ENCODE measurements at regions not wholly inside any gene's neighbourhood (a gene's known extent, or its start where the extent isn't known, plus 50 kb on each side); places are given as distances from the start of the nearest gene placed in this dataset.

GRCh38 chr12:92462527-92462926, 240.3 kb upstream of the PLEKHG7 start:
- DNase-seq = no peak

GRCh38 chr12:92462049-92462448, 240.7 kb upstream of the PLEKHG7 start:
- no peak for DNase-seq

DNA sequence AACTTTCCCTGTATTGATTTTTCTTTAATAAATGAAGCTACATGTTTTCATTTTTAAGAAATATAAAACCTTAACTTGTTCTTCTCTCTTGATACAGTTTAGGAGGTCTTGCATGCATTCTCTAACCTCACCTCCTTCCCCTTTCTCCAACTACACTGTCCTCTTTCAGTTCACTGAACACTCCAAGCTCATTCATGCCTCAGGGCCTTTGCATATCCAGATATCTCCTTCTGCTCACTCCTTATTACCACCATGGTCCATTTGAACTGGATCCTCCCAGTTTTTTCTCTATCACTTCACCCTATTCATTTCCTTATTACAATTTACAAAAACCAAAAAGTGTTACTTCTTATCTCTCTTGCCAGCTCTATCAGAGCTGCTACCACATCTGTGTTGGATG, 242.9 kb upstream of the PLEKHG7 start:
- no peak for DNase-seq

DNA sequence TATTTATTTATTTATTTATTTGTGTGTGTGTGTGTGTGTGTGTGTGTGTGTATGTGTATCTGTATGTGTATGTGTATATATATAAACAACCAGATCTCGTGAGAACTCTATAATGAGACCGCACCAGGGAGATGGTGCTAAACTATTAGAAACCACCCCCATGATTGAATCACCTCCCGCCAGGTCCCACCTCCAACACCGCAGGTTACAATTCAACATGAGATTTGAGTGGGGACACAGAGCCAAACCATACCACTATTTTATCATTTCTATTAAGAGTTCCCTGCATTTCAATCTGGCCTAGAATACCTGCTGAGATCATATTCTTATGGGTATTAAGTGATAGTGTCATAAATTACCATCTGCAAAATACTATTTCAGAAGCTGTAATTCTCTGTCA, 243.8 kb upstream of the PLEKHG7 start:
- no peak for DNase-seq

GRCh38 chr12:92457458-92458180, 245.2 kb upstream of the PLEKHG7 start:
- no peak for DNase-seq

DNA sequence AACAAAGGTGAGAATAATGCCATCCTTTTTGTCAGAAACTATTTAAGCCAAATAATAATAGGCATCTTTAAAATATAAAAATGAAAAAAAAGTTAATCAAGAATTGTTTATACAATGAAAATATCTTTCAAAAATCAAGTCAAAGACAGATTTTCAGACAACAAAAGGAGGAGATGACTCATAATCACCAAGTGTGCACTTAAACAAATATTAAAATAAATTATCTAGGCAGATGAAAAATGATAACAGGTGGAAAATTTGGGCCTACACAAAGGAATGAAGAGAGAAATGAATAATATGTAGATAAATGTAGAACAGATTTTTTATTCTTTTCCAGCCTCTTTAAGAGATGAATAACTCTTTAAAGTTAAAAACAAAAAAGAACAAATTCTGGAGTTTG, 250.0 kb upstream of the PLEKHG7 start:
- no peak for DNase-seq

GRCh38 chr12:92446083-92446460, 256.7 kb upstream of the PLEKHG7 start:
- no peak for DNase-seq

DNA sequence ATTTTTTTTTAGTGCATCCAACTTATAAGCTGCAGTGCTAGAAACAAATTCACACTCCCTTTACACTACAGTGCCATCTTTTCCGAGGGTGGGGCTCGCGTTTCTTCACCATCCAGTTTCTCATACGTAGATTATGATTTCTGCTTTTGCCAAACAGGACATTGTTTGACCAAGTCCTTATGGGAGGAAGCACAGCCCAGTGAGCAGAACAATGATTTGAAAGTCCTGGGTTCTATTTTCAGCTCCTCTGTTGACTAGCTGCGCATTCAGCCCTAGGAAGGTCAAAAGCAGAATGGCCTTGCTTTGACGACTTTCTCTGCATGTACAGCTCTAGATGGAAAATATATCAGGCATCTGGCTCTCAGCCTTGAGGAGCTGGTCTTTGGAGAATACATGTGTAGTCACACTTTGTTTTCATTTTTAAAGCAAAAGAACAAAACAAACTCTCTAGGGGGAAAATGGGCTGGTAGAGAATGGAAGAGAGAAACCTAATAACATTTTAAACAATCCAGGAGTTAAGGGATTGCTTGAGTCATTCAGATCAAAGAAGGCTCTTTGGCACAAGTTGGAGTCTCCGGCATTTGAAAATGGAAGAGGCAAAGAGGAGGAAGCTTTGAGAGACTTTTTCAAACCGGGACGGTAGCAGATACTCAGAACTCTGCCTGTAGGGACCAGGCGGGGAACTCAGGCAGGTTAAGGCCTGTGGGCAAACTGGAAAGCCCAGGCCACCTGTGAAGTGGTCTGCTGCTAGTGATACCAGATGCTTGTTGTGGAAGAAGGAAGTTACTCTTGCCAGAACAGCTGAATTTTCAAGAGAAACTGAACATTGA, 257.3 kb upstream of the PLEKHG7 start:
- no peak for DNase-seq

DNA sequence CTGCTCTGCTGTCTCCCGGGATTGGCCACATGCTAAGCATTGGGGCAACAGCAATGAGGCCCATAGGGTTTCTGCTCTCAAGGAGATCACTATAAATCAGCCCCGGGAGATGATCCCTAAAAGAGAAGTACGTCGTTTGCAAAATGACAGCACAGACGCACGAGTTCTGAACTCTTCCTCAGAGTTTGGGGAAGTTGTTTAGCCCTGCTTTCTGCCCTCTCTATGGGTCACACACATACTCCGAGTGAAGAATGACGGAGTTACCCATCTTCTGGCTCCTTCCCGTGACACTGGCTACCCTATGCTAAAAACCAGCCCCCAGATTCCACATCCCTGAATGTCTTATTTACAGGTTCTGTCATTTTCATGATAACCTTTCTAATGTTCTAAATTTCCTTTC, 258.0 kb upstream of the PLEKHG7 start:
- DNase-seq = no peak

- DNase-seq = no peak
Measured at GRCh38 chr12:92442782-92443181, 260.0 kb upstream of the PLEKHG7 start.

DNA sequence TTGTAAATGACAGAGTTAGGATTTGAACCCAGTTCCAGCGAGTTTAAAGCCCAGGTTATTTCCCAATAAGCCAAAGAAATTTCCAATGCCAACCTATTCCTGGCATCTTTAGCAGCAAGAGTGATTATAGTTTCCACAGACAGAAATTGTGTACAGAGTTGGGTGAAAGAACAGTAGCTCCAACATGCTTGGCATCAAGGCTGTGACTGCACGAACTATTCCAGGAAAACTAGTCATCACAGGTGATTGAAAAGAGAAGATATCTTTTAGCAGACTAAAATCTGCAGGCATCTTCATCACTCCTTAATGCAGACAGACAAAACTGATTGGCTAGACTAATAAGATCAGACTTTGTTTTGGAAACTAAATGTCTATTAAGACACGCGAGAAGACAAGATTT, 262.7 kb upstream of the PLEKHG7 start:
- no peak for DNase-seq

- no peak for DNase-seq
Measured at GRCh38 chr12:92439420-92439805, 263.4 kb upstream of the PLEKHG7 start.

DNA sequence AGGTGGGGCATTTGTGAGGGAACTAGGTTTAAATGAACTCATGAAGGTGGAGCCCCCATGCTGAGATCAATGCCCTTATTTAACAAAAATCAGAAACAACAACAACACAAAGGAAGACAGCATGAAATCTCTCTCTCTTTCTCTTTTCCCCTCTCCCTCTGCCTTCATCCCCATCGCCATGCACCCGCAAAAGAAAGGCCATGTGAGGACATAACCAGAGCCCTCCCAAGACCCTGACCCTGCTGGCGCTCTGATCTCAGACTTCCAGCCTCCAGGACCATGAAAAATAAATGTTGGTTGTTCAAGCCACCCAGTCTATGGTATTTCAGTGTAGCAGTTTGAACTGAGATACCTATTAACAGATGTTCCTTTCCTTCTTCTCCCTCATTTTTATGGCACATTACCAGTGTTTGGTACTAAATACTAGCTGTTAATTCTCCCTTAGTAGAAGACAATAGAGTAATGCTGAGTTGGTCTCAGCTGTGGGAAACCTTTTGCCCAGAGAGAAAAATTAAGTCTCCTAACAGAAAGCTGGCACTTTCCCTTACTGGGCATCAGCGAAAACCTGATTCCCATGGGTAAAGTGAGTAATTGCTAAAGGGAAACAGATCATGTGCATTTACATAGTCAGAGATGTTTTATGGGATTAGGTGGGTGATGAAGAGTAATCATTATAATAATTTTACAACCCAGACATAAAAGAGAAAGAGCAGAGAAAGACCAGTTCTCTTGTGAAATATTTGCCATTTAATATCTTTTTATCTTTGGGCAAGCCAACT, 264.0 kb upstream of the PLEKHG7 start:
- no peak for DNase-seq

DNA sequence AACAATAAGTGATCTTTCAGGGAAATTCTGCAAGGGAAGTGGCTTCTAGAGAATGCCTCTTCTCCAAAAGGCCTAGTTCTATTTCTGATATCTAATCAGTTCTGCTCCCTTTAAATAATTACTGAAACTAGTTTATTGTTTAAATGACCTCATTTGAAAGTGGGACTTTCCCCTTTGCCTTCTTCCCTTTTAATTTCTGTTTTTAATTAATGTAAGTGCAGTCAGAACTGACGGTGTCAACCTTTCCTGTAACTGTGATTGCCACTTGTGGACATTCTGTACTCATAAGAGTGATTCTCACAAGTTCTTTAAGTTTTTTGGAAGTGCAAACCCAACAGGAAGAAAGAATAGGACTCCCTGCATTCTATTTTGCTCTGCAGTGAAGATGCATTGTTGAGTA, 265.3 kb upstream of the PLEKHG7 start:
- no peak for DNase-seq

DNA sequence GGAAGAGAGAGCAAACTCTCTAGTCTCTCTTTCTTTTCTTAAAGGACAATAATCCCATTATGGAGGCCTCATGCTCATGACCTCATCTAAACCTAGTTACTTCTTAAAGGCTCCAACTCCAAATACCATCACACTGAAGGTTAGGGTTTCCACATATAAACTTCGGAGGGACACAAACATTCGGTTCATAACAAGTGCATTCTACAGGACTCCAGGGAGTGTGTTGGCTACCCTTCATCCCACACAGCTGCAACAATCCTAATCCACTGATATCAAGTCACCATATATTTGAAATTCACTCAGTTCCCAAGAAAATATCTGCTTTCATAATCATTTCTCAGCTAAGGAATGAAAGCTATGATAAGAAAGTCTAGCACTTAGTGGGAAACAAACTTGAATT, 265.9 kb upstream of the PLEKHG7 start:
- DNase-seq = no peak

- DNase-seq = no peak
Measured at GRCh38 chr12:92434607-92435025, 268.2 kb upstream of the PLEKHG7 start.

- DNase-seq = no peak
Measured at GRCh38 chr12:92432724-92433441, 269.9 kb upstream of the PLEKHG7 start.

GRCh38 chr12:92431146-92431545, 271.6 kb upstream of the PLEKHG7 start:
- DNase-seq = no peak

- DNase-seq = no peak
Measured at GRCh38 chr12:92426332-92426731, 276.5 kb upstream of the PLEKHG7 start.

DNA sequence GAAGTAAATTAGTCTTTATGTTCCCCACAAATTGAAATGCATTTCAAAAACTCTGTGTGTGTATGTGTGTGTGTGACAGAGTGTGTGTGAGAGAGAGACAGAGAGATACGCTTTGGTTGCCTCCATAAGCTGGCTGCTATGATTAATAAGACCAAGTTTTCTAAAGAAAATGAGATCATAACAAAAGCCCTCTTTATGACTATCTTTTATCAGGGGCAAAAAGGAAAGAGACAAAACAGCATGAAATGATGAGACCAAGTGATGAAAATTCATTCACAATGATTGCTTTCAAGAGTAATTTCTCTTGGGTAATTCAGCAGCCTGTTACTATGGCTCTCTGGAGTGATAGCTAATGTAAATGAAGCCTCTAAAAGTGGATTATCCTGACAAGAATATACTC, 277.6 kb upstream of the PLEKHG7 start:
- DNase-seq = no peak

- DNase-seq = no peak
Measured at GRCh38 chr12:92424338-92424737, 278.5 kb upstream of the PLEKHG7 start.

DNA sequence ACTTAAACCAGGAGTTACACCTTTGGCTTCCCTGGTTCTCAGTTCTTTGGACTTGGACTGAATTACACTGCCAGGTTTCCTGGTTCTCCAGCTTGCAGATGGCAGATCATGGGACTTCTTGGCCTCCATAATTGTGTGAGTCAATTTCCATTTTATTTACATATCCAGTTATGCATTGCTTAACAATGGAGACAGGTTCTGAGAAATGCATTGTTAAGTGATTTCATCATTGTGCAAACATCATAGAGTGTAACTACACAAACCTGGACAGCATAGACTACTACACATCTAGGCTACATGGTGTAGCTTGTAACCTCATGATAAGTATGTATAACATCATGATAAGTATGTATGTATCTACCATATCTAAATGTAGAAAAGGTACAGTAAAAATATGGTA, 276.1 kb upstream of the BTG1 start:
- no peak for DNase-seq

DNA sequence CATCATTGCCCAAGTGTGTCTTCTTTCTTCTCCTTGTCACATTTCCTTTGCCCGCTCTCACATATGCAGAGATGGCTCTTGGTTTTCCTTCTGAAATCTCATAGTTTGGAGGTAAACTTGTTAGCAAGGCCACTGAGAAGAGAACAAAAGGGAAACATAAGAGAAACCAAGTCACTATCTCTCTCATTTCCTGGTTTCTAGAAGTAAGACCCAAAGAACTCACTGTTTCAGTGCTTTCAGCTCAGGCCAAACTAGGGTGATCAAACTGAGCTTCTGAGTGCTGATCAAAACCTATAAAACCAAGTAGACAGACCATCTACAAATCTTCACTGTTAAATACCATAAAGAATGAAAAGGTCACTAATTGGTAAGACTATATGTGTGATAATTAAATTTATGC, 275.4 kb upstream of the BTG1 start:
- no peak for DNase-seq
